ENCODE measurements at regions not wholly inside any gene's neighbourhood (a gene's known extent, or its start where the extent isn't known, plus 50 kb on each side); places are given as distances from the start of the nearest gene placed in this dataset.

DNA sequence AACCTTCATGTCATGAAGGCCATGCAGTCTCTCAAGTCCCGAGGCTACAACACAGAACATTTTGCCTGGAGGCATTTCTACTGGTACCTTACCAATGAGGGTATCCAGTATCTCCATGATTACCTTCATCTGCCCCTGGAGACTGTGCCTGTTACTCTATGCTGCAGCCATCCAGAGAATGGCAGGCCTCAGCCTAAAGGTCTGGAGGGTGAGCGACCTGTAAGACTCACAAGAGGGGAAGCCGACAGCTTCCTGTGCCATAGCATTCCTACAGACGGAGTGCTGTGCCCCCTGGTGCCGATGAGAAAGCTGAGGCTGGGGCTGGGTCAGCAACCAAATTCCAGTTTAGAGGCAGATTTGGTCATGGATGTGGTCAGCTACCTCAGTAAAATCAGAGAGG, 51.3 kb upstream of the CADPS start:
- H3K36me3 ChIP-seq (ENCODE audit: insufficient read depth, low read length) = no peaks in the 10 kb centered on the region
- no peak overlapping the region for H2AFZ ChIP-seq (ENCODE audit: low read length)
- no peaks in the 10 kb centered on the region for H4K20me1 ChIP-seq (ENCODE audit: insufficient read depth, low read length)
- TF ChIP-seq, protein P1, sequence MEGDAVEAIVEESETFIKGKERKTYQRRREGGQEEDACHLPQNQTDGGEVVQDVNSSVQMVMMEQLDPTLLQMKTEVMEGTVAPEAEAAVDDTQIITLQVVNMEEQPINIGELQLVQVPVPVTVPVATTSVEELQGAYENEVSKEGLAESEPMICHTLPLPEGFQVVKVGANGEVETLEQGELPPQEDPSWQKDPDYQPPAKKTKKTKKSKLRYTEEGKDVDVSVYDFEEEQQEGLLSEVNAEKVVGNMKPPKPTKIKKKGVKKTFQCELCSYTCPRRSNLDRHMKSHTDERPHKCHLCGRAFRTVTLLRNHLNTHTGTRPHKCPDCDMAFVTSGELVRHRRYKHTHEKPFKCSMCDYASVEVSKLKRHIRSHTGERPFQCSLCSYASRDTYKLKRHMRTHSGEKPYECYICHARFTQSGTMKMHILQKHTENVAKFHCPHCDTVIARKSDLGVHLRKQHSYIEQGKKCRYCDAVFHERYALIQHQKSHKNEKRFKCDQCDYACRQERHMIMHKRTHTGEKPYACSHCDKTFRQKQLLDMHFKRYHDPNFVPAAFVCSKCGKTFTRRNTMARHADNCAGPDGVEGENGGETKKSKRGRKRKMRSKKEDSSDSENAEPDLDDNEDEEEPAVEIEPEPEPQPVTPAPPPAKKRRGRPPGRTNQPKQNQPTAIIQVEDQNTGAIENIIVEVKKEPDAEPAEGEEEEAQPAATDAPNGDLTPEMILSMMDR (IDR thresholded peaks at IDR 0.05; ENCODE audit: extremely low read depth, low read depth, low read length) = no peak
- no peaks in the 10 kb centered on the region for H3K27me3 ChIP-seq (ENCODE audit: insufficient read depth, low read length)
- no peak overlapping the region for H3K4me2 ChIP-seq (ENCODE audit: insufficient read depth, low read length)
- H3K79me2 ChIP-seq (ENCODE audit: insufficient read depth, low read length) = no peaks in the 10 kb centered on the region
- H3K9me3 ChIP-seq (ENCODE audit: low read depth, low read length) = no peaks in the 10 kb centered on the region
- no peak overlapping the region for H3K27ac ChIP-seq (ENCODE audit: low read depth, low read length)
- H3K4me3 ChIP-seq (ENCODE audit: insufficient read depth, low read length) = no peak overlapping the region
- no peaks in the 10 kb centered on the region for H3K4me1 ChIP-seq (ENCODE audit: insufficient read depth, low read length)
- DNase-seq (ENCODE audit: insufficient read length, low spot score, missing footprints) = no peak

DNA sequence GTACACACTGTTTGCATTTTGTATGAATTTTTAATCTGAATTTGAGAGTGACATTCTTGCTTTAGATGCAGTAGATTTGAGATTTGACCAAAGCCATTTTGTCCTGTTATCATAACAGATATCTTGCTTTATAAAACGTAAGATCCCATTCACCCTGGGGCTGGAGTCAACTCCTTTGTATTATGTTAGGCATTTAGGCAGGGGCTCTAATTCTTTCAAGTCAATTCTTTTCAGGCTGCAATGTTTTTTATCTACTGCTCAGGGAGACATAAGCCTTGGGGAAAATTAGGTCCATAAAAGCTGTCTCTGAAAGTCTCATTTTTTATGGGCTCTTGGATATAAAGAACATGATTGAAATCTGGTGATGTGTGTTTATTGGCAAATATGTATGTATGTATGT, 53.0 kb upstream of the CADPS start:
- Histone ChIP-seq H3K4me2 (ENCODE audit: insufficient read depth, low read length) (no peak overlapping the region), H4K20me1 (ENCODE audit: insufficient read depth, low read length) (no peaks in the 10 kb centered on the region), H3K4me1 (ENCODE audit: insufficient read depth, low read length) (no peaks in the 10 kb centered on the region), H3K9me3 (ENCODE audit: low read depth, low read length) (no peaks in the 10 kb centered on the region), H3K27me3 (ENCODE audit: insufficient read depth, low read length) (no peaks in the 10 kb centered on the region), H3K27ac (ENCODE audit: low read depth, low read length) (no peak overlapping the region), H3K79me2 (ENCODE audit: insufficient read depth, low read length) (no peaks in the 10 kb centered on the region), H3K36me3 (ENCODE audit: insufficient read depth, low read length) (no peaks in the 10 kb centered on the region), H2AFZ (ENCODE audit: low read length) (no peak overlapping the region), H3K4me3 (ENCODE audit: insufficient read depth, low read length) (no peak overlapping the region)
- TF ChIP-seq, protein P1 (IDR thresholded peaks at IDR 0.05; ENCODE audit: extremely low read depth, low read depth, low read length) = no peak
- DNase-seq (ENCODE audit: insufficient read length, low spot score, missing footprints) = no peak

DNA sequence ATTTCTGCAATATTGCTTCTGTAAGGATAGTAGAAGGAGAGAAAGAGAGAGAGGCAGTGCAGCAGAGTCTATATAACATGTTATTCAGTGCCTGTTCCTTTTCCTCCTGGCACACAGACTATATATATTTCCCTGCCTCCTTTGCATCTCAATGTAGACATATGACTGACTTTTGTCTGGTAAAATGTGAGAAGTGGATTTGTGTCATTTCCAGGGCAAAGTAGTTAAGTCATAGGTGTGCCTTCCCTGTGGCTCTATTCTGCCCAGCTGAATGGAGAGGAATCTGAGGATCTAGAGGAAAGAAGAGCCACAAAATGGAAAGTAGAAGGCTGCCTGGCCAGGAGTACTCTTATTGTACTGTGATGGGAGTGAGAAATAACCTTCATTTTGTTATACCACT, 54.6 kb upstream of the CADPS start:
- no peaks in the 10 kb centered on the region for H3K79me2 ChIP-seq (ENCODE audit: insufficient read depth, low read length)
- no peaks in the 10 kb centered on the region for H3K4me1 ChIP-seq (ENCODE audit: insufficient read depth, low read length)
- H3K27me3 ChIP-seq (ENCODE audit: insufficient read depth, low read length) = no peaks in the 10 kb centered on the region
- H3K27ac ChIP-seq (ENCODE audit: low read depth, low read length) = no peak overlapping the region
- H3K4me2 ChIP-seq (ENCODE audit: insufficient read depth, low read length) = no peak overlapping the region
- H3K4me3 ChIP-seq (ENCODE audit: insufficient read depth, low read length) = no peak overlapping the region
- H4K20me1 ChIP-seq (ENCODE audit: insufficient read depth, low read length) = no peaks in the 10 kb centered on the region
- H3K36me3 ChIP-seq (ENCODE audit: insufficient read depth, low read length) = no peaks in the 10 kb centered on the region
- DNase-seq (ENCODE audit: insufficient read length, low spot score, missing footprints) = no peak
- no peaks in the 10 kb centered on the region for H3K9me3 ChIP-seq (ENCODE audit: low read depth, low read length)
- H2AFZ ChIP-seq (ENCODE audit: low read length) = no peak overlapping the region
- TF ChIP-seq, protein P1 (IDR thresholded peaks at IDR 0.05; ENCODE audit: extremely low read depth, low read depth, low read length) = no peak

DNA sequence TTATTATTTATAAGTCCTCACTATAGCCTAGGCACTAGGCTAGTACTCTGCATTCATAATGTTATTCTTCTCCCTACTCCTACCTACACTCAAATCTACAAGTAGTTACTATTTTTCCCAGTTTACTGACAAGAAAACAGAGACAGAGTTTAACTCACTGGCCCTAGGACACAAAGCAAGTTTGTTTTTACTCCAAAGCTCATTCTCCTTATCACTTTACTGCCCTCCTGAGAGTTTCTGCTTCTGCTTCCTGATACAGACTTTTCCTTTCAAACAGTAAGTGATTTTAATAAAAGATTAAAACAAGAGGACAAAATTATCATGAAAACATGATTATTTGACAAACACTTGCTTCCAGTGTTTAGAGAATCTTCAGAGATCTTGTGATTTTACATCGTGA, 60.6 kb upstream of the CADPS start:
- no peak overlapping the region for H3K4me3 ChIP-seq (ENCODE audit: insufficient read depth, low read length)
- no peak overlapping the region for H2AFZ ChIP-seq (ENCODE audit: low read length)
- no peak overlapping the region for H3K27ac ChIP-seq (ENCODE audit: low read depth, low read length)
- no peak for DNase-seq (ENCODE audit: insufficient read length, low spot score, missing footprints)
- H3K36me3 ChIP-seq (ENCODE audit: insufficient read depth, low read length) = no peaks in the 10 kb centered on the region
- no peaks in the 10 kb centered on the region for H3K4me1 ChIP-seq (ENCODE audit: insufficient read depth, low read length)
- TF ChIP-seq, protein P1 (IDR thresholded peaks at IDR 0.05; ENCODE audit: extremely low read depth, low read depth, low read length) = no peak
- no peaks in the 10 kb centered on the region for H3K79me2 ChIP-seq (ENCODE audit: insufficient read depth, low read length)
- no peaks in the 10 kb centered on the region for H4K20me1 ChIP-seq (ENCODE audit: insufficient read depth, low read length)
- no peak overlapping the region for H3K4me2 ChIP-seq (ENCODE audit: insufficient read depth, low read length)
- H3K9me3 ChIP-seq (ENCODE audit: low read depth, low read length) = no peaks in the 10 kb centered on the region
- no peaks in the 10 kb centered on the region for H3K27me3 ChIP-seq (ENCODE audit: insufficient read depth, low read length)
